ENCODE measurements at regions not wholly inside any gene's neighbourhood (a gene's known extent, or its start where the extent isn't known, plus 50 kb on each side); places are given as distances from the start of the nearest gene placed in this dataset.

- TF ChIP-seq, protein P1, sequence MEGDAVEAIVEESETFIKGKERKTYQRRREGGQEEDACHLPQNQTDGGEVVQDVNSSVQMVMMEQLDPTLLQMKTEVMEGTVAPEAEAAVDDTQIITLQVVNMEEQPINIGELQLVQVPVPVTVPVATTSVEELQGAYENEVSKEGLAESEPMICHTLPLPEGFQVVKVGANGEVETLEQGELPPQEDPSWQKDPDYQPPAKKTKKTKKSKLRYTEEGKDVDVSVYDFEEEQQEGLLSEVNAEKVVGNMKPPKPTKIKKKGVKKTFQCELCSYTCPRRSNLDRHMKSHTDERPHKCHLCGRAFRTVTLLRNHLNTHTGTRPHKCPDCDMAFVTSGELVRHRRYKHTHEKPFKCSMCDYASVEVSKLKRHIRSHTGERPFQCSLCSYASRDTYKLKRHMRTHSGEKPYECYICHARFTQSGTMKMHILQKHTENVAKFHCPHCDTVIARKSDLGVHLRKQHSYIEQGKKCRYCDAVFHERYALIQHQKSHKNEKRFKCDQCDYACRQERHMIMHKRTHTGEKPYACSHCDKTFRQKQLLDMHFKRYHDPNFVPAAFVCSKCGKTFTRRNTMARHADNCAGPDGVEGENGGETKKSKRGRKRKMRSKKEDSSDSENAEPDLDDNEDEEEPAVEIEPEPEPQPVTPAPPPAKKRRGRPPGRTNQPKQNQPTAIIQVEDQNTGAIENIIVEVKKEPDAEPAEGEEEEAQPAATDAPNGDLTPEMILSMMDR (IDR thresholded peaks at IDR 0.05; ENCODE audit: control insufficient read depth, extremely low read depth, insufficient read depth): no peak
- no peak for DNase-seq (ENCODE audit: low read depth)
- H3K4me3 ChIP-seq (ENCODE audit: low read depth, low read length): no peak overlapping the region
Observed at GRCh38 chr11:96595011-96595410, 205.2 kb downstream of the JRKL start.

GRCh38 chr11:96607864-96608558 is 218.2 kb downstream of the JRKL start:
- DNase-seq (ENCODE audit: low read depth): no peak
- no peak overlapping the region for H3K4me3 ChIP-seq (ENCODE audit: low read depth, low read length)
- TF ChIP-seq, protein P1 (IDR thresholded peaks at IDR 0.05; ENCODE audit: control insufficient read depth, extremely low read depth, insufficient read depth): no peak

DNA sequence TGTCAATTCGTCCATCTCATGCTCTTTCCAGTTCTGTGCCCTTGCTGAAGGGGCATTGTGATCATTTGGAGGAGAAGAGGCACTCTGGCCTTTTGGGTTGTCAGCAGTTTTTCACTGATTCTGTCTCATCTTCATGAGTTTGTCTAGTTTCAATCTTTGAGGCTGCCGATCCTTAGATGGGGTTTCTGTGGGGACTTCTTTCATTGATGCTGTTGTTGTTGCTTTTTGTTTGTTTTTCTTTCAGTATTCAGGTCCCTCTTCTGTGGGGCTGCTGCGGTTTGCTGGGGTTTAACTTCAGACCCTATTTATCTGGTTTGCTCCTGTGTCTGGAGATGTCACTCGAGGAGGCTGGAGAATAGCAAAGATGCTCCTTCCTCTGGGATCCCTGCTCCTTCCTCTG is 224.3 kb downstream of the JRKL start:
- DNase-seq (ENCODE audit: low read depth): no peak

GRCh38 chr11:96614846-96615245 is 225.0 kb downstream of the JRKL start:
- no peak overlapping the region for H3K4me3 ChIP-seq (ENCODE audit: low read depth, low read length)
- DNase-seq (ENCODE audit: low read depth): no peak
- TF ChIP-seq, protein P1 (IDR thresholded peaks at IDR 0.05; ENCODE audit: control insufficient read depth, extremely low read depth, insufficient read depth): no peak

More for the DNA sequence above, 224.3 kb downstream of the JRKL start:
- TF ChIP-seq, protein P1 (IDR thresholded peaks at IDR 0.05; ENCODE audit: control insufficient read depth, extremely low read depth, insufficient read depth): no peak
- H3K4me3 ChIP-seq (ENCODE audit: low read depth, low read length): no peak overlapping the region

DNA sequence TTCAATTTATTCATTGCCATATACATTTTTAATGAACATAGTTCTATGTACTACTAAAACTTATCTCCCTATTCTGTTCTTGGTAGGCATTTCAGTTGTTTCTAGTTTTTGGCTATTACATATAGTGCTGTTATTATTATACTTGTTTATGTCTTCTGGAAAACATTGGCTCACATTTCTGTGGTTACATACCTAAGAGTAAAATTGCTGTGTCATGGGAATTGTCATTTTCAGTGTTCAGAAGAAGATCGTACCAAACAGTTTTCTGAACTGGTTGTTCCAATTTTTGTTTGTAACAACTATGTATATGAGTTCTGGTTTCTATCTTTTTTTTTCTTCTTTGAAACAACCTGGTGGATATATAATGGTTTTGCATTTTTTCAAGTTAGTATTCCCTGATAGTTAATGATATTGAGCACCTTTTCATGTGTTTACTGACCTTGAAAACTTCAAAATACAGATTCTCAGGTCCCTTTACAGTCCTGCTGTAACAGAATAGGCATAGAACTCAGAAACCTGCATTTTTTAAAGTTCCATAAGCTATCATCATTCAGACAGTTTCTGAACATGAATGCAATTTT is 230.7 kb downstream of the JRKL start:
- no peak for DNase-seq (ENCODE audit: low read depth)
- TF ChIP-seq, protein P1 (IDR thresholded peaks at IDR 0.05; ENCODE audit: control insufficient read depth, extremely low read depth, insufficient read depth): no peak
- H3K4me3 ChIP-seq (ENCODE audit: low read depth, low read length): no peak overlapping the region

DNA sequence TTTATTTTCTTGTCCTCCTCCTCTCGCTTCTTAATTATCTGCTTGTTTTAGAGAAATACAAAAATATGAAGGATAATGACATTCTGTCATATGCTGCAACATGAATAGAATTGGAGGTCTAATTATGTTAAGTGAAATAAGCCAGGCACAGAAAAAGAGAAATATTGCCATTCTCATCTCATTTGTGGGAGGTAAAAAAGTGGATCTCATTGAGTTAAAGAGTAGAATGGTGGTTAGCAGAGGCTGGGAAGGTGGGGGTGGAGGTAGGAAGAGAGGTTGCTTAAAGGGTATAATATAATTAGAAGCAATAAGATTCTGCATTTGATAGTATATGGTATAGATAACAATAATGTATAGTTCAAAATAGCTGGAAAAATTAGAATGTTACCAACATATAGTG is 231.3 kb downstream of the JRKL start:
- no peak overlapping the region for H3K4me3 ChIP-seq (ENCODE audit: low read depth, low read length)
- DNase-seq (ENCODE audit: low read depth): no peak
- TF ChIP-seq, protein P1 (IDR thresholded peaks at IDR 0.05; ENCODE audit: control insufficient read depth, extremely low read depth, insufficient read depth): no peak
